Stimulated activated CD4-positive, alpha-beta T cell treated with anti-CD3 and anti-CD28 coated beads, Interleukin-4, amount 100 ng/mL, for 48 hours (primary cell): ENCODE measurements at regions not wholly inside any gene's neighbourhood (a gene's known extent, or its start where the extent isn't known, plus 50 kb on each side); places are given as distances from the start of the nearest gene placed in this dataset.

Experiments
- DNase-seq, 2 donors: peaks; one replicate each; pipeline ENCODE4 v3.0.0-alpha.2; 2020; ENCODE audit warnings: low read depth in 2 of 2

- DNase-seq, result no peak
Observed at GRCh38 chr20:7250337-7250736, 482.9 kb downstream of the BMP2 start.

GRCh38 chr20:7257099-7257498, 489.6 kb downstream of the BMP2 start:
- DNase-seq, result no peak

- DNase-seq, result no peak
Observed at GRCh38 chr20:7257692-7258466, 490.4 kb downstream of the BMP2 start.

- no peak for DNase-seq
Observed at GRCh38 chr20:7262803-7263202, 495.3 kb downstream of the BMP2 start.

GRCh38 chr20:7264137-7264536, 496.7 kb downstream of the BMP2 start:
- no peak for DNase-seq

GRCh38 chr20:7269452-7269851, 502.0 kb downstream of the BMP2 start:
- no peak for DNase-seq

GRCh38 chr20:7272512-7272911, 505.0 kb downstream of the BMP2 start:
- DNase-seq, result no peak

- no peak for DNase-seq
Observed at GRCh38 chr20:7274870-7275269, 507.4 kb downstream of the BMP2 start.

- DNase-seq, result no peak
Observed at GRCh38 chr20:7275645-7276237, 508.3 kb downstream of the BMP2 start.

- peak; percentile 7 to 8 for DNase-seq
Observed at GRCh38 chr20:7285918-7286556, 518.6 kb downstream of the BMP2 start.

GRCh38 chr20:7291323-7291943, 523.9 kb downstream of the BMP2 start:
- no peak for DNase-seq

GRCh38 chr20:7291946-7292345, 524.5 kb downstream of the BMP2 start:
- DNase-seq, result no peak

- DNase-seq, result no peak
Observed at GRCh38 chr20:7294816-7295360, 527.4 kb downstream of the BMP2 start.

GRCh38 chr20:7301807-7302206, 534.3 kb downstream of the BMP2 start:
- no peak for DNase-seq

- no peak for DNase-seq
Observed at GRCh38 chr20:7302250-7302649, 534.8 kb downstream of the BMP2 start.

GRCh38 chr20:7305976-7306375, 538.5 kb downstream of the BMP2 start:
- DNase-seq, result no peak

GRCh38 chr20:7308163-7308562, 540.7 kb downstream of the BMP2 start:
- no peak for DNase-seq

GRCh38 chr20:7313047-7313446, 545.6 kb downstream of the BMP2 start:
- no peak for DNase-seq

GRCh38 chr20:7323957-7324356, 556.5 kb downstream of the BMP2 start:
- DNase-seq, result no peak

- no peak for DNase-seq
Observed at GRCh38 chr20:7327810-7328209, 560.3 kb downstream of the BMP2 start.

- DNase-seq, result no peak
Observed at GRCh38 chr20:7330850-7331249, 563.4 kb downstream of the BMP2 start.

GRCh38 chr20:7332169-7332568, 564.7 kb downstream of the BMP2 start:
- no peak for DNase-seq
